Endothelial cell of umbilical vein (primary cell): ENCODE measurements at regions not wholly inside any gene's neighbourhood (a gene's known extent, or its start where the extent isn't known, plus 50 kb on each side); places are given as distances from the start of the nearest gene placed in this dataset.

Experiments
- CTCF ChIP-seq, 2 donors: IDR thresholded peaks; 1 replicate in 1 of 2; 2 replicates in 1 of 2; pipeline ENCODE4 v1.5.1; 2011; ENCODE audit warnings: low read length in 2 of 2, mild to moderate bottlenecking in 2 of 2, moderate library complexity in 2 of 2, control low read depth in 1 of 2, inconsistent platforms in 1 of 2, low read depth in 1 of 2; ENCODE audit not compliant: insufficient read depth in 1 of 2; ENCODE audit errors: extremely low read depth in 1 of 2
- EZH2 ChIP-seq: IDR thresholded peaks from 2 replicates; pipeline ENCODE4 v1.6.1; 2012; ENCODE audit warnings: borderline replicate concordance, low read depth, mild to moderate bottlenecking, moderate library complexity, low read length, inconsistent platforms; ENCODE audit not compliant: severe bottlenecking
- JUN ChIP-seq: IDR thresholded peaks from 2 replicates; pipeline ENCODE4 v1.6.1; 2011; ENCODE audit warnings: borderline replicate concordance, low read depth; ENCODE audit not compliant: insufficient read length, insufficient read depth
- POLR2A ChIP-seq: IDR thresholded peaks from 2 replicates; pipeline ENCODE4 v1.6.1; 2012; ENCODE audit warnings: low read depth, mild to moderate bottlenecking, control low read depth, low read length
- TF ChIP-seq, protein P1 (sequence below): IDR thresholded peaks from 2 replicates; pipeline ENCODE4 v1.6.1; 2011; ENCODE audit not compliant: insufficient read depth, insufficient read length

DNA sequence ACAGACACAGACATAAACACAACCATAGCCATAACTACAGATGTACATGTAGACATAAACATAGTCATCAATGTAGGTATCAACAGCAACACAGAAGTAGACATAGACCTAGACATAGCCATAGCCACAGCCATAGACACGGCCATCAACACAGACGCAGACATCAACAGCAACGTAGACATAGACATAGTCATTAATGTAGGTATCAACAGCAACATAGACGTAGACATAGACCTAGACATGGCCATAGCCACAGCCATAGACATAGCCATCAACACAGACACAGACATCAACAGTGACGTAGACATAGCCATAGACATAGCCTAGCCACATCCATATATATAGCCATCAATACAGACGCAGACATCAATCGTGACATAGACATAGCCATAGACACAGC lies 258.3 kb upstream of the FOXQ1 start:
- TF ChIP-seq POLR2A (no peak), JUN (no peak), CTCF (IDR thresholded peaks at IDR 0.05; ENCODE audit: extremely low read depth in 1 of 2, insufficient read depth in 1 of 2, low read depth in 1 of 2, low read length in 2 of 2) (no peak), EZH2 (no peak)
- TF ChIP-seq, protein P1, sequence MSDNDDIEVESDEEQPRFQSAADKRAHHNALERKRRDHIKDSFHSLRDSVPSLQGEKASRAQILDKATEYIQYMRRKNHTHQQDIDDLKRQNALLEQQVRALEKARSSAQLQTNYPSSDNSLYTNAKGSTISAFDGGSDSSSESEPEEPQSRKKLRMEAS, result no peak
